GM18498 (cell line): ENCODE measurements at regions not wholly inside any gene's neighbourhood (a gene's known extent, or its start where the extent isn't known, plus 50 kb on each side); places are given as distances from the start of the nearest gene placed in this dataset.

Experiments
- ATAC-seq: cut with Tn5 transposase; IDR thresholded peaks from one replicate; pipeline ENCODE4 v1.9.1; 2021; ENCODE audit warnings: mild to moderate bottlenecking, moderate library complexity; ENCODE audit not compliant: unreplicated experiment

DNA sequence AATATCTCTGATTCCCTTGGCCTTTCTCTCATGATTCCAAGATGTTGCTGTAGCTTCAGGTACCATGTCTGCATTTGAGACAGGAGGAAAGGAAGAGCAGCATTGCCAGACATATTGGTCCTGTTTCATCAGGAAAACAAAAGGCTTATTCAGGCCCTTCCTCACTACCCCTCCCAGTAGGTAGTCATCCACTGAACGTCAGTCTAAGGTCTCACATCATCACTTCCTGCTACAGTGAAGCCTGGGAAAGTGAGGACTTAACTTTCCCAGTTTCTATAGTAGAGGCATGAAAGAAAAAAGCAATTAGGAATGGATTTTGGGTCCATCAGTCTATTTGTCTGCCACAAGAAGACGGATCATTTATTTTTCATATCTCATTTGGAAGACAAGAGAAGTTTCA lies 85.7 kb upstream of the SOX4 start:
- ATAC-seq = no peak

DNA sequence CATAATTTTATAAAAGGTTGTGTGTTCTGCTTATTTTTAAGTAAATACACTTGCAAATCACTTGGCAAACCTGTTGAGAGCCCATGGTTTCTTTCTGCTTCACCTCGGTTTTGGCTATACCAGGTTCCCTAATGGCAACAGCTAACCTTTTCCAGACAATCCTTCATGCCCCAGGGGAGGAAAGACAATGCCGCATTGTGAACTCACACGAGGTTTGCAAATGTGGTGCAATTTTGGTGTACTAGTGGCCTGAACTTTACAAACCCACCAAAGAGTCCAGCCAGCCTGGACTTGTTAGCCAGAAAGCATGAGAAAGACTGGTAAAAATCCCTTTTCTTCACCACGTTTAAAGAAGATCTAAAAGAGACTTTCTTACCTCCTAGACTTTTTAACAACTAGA lies 84.8 kb upstream of the SOX4 start:
- ATAC-seq = no peak

DNA sequence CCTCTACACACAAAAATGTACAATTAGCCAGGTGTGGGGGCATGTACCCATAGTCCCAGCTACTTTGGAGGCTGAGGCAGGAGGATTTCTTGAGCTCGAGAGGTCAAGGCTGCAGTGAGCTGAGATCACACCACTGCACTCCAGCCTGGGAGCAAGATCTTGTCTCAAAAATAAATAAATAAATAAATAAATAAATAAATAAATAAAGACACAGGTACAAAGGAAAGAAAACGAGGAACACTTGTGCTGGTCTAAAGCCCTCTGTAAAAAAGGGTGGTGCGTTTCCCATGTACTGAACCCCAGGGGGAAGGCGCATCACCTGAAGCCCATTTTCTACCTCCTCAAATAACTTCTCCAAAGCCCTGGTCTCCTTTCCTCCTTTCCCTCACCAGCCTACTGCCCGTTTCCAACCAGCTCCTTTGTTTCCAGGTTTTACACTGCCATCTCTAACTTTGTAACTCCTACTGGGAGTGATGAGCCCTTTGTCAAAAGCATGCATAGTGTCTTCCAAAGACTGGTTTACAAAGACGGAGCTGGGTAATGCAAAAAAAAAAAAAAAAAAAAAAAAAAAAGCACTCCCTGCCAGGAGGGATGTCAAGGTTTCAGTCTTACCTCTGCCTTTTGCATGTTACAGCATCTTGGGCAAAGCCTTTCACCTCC lies 81.5 kb upstream of the SOX4 start:
- no peak for ATAC-seq

DNA sequence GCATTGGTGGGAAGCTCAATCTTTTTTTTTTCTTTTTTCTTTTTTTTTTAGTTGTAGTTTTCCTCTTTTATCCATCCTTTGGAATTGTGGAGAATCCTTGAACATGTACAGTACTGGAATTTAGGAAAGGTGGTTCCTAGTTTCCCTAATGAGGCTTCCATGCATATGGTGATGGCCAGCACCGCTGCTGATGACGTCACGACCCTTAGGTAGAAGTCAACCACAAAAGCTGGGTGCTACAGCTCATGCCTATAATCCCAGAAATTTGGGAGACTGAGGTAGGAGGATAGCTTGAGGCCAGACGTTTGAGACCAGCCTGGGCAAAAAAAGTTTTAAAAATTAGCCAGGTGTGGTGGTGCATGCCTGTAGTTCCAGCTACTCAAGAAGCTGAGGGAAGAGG lies 79.3 kb upstream of the SOX4 start:
- ATAC-seq = no peak

DNA sequence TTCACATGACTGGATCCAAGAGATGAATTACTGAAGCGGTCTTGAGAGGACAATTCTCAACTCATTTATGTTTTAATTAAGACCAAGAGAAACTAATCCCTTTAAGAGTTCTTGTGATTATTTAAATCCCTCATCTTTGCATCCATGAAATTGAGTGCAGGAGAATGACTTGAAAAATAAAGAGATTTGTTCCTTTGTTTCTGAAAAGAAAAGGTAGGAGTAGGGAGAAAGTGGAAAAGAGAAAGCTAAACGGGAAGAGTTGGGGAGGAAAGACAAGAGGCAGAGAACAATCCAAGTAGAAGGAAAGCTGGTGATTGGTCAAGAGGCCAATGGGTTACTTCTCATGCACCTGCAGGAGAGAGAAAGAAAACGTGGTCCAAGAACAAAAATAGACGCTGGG lies 75.2 kb upstream of the SOX4 start:
- ATAC-seq = no peak

DNA sequence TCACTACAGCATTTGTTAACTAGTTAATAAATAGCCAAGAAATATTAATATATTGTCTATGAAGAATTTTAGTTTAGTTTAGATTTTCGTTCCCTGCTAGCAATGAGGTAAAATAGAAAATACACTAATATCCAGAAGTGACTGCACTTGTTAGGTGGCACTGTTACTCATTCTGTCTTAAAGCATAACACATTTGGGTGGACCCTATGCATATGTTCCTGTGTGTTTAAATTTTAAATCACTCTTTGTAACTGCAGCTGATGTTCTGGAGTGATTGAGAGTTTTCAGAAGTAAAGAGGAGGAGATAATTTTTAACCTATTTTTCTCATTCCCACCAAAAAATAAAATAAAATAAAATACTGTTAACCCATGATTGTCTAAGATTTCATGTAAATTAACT lies 73.9 kb upstream of the SOX4 start:
- ATAC-seq = no peak

DNA sequence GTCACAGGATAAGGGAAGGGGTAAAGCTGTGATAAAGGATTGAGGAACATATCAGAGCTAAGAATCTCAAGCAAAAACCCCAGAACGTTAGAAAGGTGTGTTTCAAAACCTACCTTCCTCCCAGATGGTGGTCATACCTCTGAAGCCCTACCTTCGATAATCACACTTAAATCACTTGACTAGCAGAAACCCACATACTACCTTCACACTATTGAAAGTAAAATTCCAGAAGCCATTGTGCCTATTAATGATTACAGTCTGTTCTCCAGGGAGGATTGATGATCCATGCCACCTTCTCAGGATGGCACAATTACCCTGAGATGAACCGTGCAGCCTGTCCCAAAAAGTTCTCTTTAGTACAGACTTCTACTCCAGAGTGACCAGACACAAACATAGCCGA lies 72.3 kb upstream of the SOX4 start:
- no peak for ATAC-seq

DNA sequence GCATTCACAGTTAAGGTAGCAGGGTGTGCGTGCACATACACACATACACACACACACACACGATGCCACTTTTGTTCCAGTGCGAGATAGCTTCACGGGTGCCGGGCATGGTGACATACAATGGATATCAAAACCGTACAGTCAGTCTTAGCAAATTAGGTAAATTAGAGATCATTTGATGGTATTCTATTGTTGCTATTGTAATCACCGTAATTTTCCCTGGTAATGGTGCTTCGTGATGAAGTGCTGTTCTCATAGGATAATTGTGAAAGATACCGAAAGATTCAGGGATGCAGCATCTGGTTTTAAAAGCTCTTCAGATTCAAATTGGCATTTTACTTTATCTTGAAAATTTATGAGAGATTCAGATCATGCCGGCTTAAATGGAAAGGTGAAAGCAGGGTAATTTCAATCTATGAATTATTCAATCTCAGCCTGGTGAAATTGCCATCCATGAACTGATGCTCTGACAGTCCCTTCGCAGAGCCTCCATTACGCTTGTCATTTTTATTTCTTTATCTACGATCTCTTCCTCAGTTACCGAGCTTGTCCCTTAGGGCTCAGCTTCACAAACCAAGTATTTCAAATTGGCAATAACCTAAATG lies 71.3 kb upstream of the SOX4 start:
- ATAC-seq = no peak

DNA sequence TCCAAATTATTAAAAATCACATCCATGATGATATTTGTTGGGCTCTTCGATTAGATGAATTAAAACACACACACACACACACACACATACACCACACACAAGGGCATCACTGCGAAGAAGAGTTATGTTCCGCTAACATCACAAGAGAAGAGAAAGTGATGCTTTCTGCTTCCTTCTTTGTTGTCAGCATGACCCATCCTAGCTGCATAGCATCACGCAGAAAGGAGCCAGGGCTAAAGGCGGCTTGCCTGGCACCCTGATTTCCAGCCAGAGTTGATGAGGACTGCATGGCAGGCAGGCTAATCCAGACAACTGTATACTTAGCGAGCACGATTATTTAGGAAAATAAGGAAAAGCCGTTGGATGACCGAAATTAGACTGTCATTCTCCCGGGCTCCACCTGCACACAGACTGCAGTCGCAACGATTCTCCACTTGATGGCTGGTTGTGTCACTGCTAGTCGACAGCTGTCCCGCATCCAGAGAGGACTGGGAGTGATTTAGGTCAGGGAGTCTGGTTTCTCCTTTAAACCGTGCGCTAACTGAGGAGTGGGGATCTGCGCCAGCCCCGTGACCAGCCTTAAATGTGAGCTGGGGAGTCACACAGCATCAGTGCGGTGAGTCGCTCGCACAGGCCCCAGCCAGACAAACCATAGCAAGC lies 70.6 kb upstream of the SOX4 start:
- ATAC-seq = no peak

DNA sequence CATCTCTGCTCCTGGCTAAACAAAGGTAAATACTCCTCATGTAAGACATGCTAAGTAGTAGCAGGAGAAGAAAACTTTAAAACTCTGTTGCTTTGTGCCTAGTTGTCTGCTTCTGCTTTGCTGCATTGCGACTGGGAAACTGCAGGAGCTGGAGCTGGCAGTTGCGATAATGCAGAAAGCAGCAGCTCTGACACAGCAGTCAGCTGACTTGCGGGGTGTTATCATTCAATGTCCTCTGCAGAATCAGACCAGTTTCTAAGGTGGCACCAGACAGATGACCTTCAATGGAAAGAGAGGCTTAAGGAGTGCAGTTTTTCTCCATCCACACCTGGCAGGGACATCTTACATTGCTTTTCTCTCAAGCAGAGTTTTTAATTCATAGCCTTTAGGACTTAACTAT lies 69.9 kb upstream of the SOX4 start:
- ATAC-seq = no peak

DNA sequence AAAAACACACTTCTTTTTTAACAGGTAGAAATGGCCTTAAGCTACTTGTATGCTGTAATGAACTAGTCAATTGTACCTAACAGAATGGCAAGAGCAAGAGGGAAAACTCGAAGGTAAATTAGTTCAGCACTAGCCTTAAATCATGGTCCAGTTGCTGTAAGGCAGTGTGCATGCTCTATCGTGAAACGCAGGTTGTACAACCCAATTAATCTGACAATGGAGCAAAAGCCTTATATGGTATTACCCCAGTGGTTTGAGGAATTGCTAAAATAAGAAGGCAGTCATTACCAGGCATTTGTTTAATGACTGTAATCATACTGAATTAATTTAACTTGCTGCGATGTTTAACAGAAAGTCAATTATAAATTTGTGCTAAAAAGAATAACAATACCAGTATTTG lies 69.3 kb upstream of the SOX4 start:
- no peak for ATAC-seq

DNA sequence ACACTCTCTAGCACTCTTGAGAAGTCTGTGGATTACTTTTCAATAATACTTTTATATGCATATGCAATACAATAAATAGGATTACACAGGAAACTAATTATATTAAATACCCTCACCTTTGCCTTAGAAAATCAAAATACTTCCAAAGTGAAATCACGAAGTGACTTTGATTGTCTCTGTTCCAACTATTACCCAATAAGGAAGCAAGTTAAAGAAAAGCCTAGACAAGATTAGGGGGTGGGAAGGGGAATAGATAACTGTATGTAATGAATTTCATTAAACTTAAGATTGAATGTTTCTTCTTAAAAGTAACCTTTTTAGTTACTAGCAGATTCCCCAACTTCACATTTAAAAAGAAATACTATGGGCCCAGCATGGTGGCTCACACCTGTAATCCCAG lies 66.6 kb upstream of the SOX4 start:
- no peak for ATAC-seq

DNA sequence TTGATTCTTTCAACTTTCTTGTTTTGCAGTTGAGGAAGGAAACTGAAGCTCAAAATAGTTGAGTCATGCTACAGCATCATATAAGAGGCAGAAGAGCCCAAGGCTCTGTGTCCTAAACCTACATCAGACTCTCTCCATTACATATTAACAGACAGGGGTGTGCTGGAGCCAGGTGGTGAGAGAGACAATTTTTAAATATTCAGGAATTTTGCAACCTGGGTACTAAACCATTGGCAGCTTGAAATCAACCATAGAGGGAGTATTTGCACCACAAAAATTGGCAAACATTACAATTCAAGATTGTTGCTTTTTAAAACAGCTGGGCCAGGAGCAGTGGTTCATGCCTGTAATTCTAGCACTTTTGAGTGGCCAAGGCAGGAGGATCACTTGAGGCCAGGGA lies 65.8 kb upstream of the SOX4 start:
- no peak for ATAC-seq

DNA sequence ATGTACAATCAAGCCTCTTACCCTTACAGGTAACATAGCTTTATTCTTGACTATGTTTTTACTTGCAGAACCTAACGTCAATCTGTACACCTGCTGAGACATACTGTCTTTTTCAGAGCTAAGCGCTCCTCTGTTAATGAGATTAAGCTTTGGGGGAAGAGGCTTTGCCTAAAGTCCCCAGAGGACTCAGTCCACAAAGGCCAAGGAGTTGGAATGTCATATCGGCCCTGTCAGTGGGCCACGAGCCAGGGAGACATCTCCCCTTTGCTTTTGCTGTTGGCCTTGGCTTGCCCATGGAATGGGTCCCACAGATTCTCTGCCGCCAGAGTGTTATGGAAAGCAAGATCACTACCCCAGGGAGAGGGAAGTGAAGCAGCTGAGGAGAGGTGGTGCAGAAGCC lies 64.1 kb upstream of the SOX4 start:
- ATAC-seq = no peak

DNA sequence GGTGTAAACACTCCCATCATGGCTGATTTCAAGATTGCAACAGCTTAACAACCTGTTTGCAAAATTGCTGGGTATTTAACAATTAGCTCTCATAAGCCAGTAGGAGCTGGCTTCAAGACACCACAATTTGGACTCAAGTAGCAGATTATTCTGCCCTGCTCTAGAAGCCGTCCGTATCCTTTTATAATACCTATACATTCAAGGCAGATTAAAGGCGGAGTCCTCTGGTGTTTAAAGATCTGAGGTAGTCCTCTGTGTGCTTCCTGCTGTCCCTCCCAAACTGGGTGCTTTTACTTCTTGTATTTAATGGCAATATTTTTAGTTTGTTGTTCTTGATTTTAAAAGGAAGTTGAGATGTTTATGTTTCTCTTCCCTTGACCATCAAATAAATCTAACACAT lies 62.2 kb upstream of the SOX4 start:
- no peak for ATAC-seq

DNA sequence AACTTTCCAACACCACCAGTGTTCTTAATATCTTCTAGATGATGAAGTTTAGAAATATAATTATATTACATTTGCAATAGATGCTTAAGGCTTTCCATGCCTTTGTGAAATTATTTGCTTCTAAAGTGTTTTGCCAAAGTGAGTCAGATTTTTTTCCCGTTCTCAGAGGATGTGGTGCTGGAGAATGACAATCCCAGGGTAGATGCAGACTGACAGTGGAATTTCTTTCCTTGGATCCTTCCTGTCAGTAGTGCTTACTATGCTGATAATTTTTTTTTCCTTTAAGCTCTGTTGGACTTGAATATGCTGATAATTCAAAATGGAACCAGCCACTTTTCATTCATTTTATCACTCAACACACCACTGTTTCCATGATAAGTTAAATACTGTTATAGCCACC lies 59.9 kb upstream of the SOX4 start:
- no peak for ATAC-seq

DNA sequence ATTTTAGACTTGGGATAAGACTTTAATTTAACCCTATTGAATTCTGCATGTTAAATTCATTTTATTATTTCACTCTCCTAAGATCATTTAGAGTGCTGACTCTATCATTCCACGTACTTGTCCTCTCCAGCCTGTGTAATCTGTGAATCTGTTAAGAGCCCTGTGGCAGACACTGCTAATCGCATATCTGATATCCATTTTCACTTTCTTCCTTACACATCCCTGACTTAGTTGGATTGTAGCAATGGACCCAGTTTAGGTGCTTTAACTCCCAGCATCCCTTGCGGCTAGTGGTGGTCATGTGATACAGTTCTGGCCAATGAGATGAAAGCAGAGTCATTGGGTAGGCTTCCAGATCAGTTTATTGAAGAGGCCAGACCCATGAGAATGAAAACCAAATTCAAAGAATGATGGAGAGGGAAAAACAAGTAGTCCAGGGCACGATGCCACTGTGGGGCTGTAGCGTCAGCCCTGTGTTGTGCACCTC lies 57.2 kb upstream of the SOX4 start:
- no peak for ATAC-seq

DNA sequence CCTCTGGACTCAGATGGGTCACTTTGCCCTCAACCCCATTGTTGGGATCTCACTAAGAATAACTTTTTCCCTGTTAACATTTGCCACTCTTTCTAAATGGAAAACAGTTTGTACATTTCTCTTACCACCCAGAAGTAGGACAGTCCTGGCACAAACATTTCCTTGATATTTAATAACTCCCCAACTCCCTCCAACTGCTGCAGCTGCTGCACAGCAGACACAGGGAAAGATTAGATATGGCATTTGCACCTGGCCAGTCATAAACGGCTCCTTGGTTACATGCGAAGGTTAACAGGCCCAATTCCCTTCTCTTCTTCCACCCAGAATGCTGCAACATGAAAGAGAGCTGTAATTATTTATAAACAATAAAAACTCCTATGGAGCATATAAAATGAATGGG lies 55.9 kb upstream of the SOX4 start:
- ATAC-seq = no peak

DNA sequence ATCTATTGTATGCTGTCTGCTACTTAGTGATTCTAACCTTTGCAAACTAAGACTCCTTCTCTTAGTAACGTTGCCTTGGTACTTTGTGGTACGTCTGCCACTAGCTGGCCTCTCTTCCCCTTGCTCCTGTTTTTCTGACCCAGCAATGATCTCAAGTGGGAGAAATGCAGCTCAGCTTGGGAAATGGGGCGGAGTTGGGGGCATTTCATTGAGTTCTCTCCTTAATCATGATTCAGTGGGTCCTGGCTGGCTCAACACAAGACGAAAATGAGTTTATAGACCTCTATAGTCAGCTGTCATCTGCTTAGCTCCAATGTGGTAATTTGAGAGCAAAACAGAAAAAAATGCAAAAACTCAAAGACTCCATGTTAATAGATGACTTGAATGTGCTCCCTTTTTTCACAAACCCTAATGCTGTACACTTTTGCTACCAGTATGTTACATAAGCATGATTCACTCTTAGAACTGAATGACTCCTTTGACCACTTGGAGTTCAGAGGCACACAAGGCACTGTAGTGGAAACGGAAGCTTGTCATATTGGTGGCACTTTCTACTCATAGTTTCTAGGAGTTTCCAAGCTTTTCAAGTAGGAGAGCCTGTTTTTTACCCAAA lies 55.3 kb upstream of the SOX4 start:
- no peak for ATAC-seq

DNA sequence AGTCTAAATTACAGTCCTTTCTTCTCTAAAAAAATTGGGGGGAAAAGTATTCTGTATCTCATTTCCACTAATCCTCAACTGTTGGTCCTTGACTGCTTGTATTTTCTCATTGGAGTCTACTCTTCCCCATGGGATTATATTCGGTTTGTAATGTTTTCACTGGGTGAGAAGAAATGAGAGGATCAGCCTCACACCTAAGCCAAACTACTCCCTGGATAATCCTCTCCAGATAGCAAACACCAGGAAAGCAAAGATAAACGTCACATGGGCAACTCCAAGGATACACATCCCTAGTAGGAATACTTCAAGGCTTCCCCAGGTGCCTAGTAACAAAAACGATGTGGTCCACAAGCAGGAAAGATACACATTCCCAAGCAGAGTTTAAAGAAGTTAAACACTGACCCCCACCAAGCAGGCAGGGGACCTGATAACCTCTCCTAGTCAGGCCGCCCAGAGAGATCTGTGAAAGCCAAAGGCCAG lies 53.9 kb upstream of the SOX4 start:
- no peak for ATAC-seq
